Keratinocyte (primary cell): ENCODE measurements at regions not wholly inside any gene's neighbourhood (a gene's known extent, or its start where the extent isn't known, plus 50 kb on each side); places are given as distances from the start of the nearest gene placed in this dataset.

ENCODE experiments used
- CTCF ChIP-seq, 3 experiments: IDR thresholded peaks in 1 of 3; conservative IDR thresholded peaks in 1 of 3; optimal IDR thresholded peaks in 1 of 3; 2 replicates in 2 of 3; 3 replicates in 1 of 3; pipeline versions ENCODE3 to v1.5.1; 2011; ENCODE audit warnings: low read length in 3 of 3, mild to moderate bottlenecking in 3 of 3, moderate library complexity in 2 of 3, control low read depth in 1 of 3, inconsistent platforms in 1 of 3; ENCODE audit not compliant: insufficient read depth in 2 of 3; ENCODE audit errors: extremely low read depth in 1 of 3
- EZH2 ChIP-seq: IDR thresholded peaks from one replicate; pipeline ENCODE4 v1.6.1; 2012; ENCODE audit warnings: inconsistent platforms, mild to moderate bottlenecking, low read length, moderate library complexity

GRCh38 chr6:14642842-14643241 lies 525.3 kb downstream of the CD83 start:
- TF ChIP-seq CTCF (optimal IDR thresholded peaks at IDR 0.05 in 1 of 3, IDR thresholded peaks at IDR 0.05 in 1 of 3, conservative IDR thresholded peaks at IDR 0.05 in 1 of 3; ENCODE audit: extremely low read depth in 1 of 3, insufficient read depth in 2 of 3, low read length in 3 of 3) = no peak
- no peak for TF ChIP-seq EZH2
